Coronary artery (tissue), 2 donors: ENCODE measurements at regions not wholly inside any gene's neighbourhood (a gene's known extent, or its start where the extent isn't known, plus 50 kb on each side); places are given as distances from the start of the nearest gene placed in this dataset.

Experiments
- DNase-seq: peaks from one replicate; pipeline ENCODE4 v3.0.0-alpha.2; 2017; ENCODE audit warnings: low spot score
- H3K27ac ChIP-seq, 2 donors: fragments of 200-600 bp; sonication (generic); one replicate each; pipeline ENCODE4 v1.5.1; 2016 to 2019
- H3K4me3 ChIP-seq: fragments of 200-600 bp; sonication (generic); 2 replicates; pipeline ENCODE4 v1.5.1; 2016; ENCODE audit warnings: mild to moderate bottlenecking, moderate library complexity
- CTCF ChIP-seq: fragments of 200-600 bp; sonication (generic); IDR thresholded peaks from one replicate; pipeline ENCODE4 v1.5.1; 2019; ENCODE audit warnings: antibody characterized with exemption

- no peak overlapping the region for H3K27ac ChIP-seq
- no peak for DNase-seq
- TF ChIP-seq CTCF = no peak
- H3K4me3 ChIP-seq = no peak overlapping the region
These were observed 159.0 kb downstream of the RDH14 start for GRCh38 chr2:18401471-18401870.

- Histone ChIP-seq H3K27ac (no peak overlapping the region), H3K4me3 (no peak overlapping the region)
- DNase-seq = no peak
- no peak for TF ChIP-seq CTCF
These were observed 160.9 kb downstream of the RDH14 start for GRCh38 chr2:18399601-18400000.

GRCh38 chr2:18398833-18399232 lies 161.6 kb downstream of the RDH14 start:
- DNase-seq = no peak
- H3K4me3 ChIP-seq = no peak overlapping the region
- TF ChIP-seq CTCF = no peak
- no peak overlapping the region for H3K27ac ChIP-seq

GRCh38 chr2:18396329-18397010 lies 164.0 kb downstream of the RDH14 start:
- H3K4me3 ChIP-seq = no peak overlapping the region
- no peak for DNase-seq
- H3K27ac ChIP-seq = no peak overlapping the region
- TF ChIP-seq CTCF = no peak

DNA sequence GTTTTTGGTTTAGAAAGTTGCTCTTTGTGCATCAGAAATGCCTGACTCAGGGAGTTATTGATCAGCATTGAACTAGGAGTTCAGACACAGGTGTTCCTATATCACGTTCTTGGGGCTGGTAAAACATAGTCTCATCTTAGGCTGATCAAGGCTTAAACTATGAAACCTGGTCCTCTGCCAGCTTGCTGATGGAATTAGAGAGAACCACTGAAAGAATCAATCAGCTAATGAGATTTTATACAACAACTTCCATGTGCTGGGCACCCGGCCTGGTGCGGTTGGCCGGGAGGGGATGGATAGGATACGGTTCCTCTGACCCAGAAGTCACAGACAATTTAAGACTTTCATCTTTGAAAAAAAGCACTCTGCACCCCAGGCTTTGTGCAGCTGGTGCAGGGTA lies 164.9 kb downstream of the RDH14 start:
- no peak for TF ChIP-seq CTCF

GRCh38 chr2:18387441-18388206 lies 172.8 kb downstream of the RDH14 start:
- Histone ChIP-seq H3K4me3 (no peak overlapping the region), H3K27ac (peak overlapping the region in 1 of 2 donors; percentile 43)
- peak; percentile 80 for DNase-seq
- peak; percentile 94 for TF ChIP-seq CTCF

More for the DNA sequence above, 164.9 kb downstream of the RDH14 start:
- no peak for DNase-seq
- H3K4me3 ChIP-seq = no peak overlapping the region
- no peak overlapping the region for H3K27ac ChIP-seq

GRCh38 chr2:18384242-18384641 lies 176.2 kb downstream of the RDH14 start:
- no peak for DNase-seq
- Histone ChIP-seq H3K4me3 (no peak overlapping the region), H3K27ac (no peak overlapping the region)
- no peak for TF ChIP-seq CTCF
